ENCODE measurements at regions not wholly inside any gene's neighbourhood (a gene's known extent, or its start where the extent isn't known, plus 50 kb on each side); places are given as distances from the start of the nearest gene placed in this dataset.
"Not testable (repeated sequence)": the region's sequence is repeated elsewhere in the genome, so short reads cannot be mapped to it uniquely, and the experiment has no call there.

GRCh38 chr13:37209621-37210580 is 104.4 kb upstream of the CSNK1A1L start:
- DNase-seq: no peak

DNA sequence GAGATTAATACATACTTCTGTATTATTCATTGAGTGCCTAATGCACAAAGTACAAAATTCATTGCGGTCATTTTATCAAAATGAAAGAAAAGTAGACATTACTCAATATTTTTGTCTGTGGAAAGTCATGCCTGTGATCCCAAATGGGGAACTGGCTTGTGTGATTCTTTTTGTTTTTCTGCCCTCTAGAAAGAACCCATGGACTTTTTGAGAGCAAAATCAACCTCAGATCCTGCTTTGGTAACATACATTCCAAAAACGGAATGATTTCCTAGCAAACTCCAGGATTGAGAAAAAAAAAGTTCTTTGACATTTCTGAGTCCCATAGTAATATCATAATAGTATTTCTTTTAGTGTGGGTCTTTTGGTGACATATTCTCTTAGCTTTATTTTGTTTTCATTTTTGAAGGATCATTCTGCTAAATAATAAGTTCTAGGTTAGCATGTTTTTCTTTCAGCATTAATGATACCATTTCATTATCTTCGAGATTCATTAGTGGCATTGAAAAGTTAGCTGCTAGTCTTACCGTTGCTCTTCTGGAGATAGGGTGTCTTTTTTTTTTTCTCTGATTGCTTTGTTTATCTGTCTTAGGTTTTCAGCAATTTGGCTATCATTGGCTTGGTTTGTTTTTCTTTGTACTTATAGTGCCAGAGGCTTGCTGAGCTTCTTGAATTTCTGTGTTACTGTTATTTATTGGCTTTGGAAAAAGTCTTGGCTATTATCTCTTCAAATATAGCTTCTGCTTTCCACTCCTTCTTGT is 102.4 kb upstream of the CSNK1A1L start:
- DNase-seq: no peak

- no peak for DNase-seq
Observed at GRCh38 chr13:37202264-37202663, 96.8 kb upstream of the CSNK1A1L start.

DNA sequence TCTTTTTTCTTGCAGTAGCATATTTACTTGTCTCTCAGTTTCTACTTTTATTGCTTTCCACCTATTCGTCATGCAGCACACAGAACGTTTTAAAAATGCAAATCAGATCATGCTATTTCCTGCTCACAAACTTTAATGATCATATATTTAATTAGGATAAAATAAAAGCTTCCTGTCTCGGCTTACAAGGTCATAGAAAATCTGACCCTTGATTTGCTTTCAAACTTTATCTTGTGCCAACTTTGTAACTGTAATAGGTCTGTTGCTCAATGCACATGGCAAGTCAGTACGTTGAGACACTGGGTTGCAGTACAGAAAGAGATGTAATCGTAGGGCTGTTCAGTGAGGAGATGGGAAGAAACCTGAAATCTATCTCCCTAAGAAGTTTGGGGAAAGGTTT is 95.6 kb upstream of the CSNK1A1L start:
- DNase-seq: no peak

DNA sequence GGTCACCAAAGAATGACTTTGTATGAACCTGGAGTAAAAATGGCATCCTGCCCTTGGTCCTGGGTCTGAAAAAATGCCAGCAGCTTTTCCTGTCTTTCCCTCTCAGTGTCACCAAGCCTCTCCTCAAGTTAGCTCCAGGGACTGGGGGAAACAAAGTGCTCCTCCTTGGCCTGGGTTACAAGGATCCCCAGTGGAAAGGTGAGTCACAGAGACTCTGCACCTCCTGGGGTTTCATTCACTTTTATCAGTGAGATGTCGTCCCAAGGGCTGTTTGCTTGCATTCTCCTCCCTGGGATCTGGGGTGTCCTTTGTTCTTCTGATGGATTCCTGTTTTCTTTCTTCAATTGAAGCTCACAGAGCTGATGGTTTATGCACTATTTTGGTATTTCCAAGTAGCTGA is 93.2 kb upstream of the CSNK1A1L start:
- no peak for DNase-seq

DNA sequence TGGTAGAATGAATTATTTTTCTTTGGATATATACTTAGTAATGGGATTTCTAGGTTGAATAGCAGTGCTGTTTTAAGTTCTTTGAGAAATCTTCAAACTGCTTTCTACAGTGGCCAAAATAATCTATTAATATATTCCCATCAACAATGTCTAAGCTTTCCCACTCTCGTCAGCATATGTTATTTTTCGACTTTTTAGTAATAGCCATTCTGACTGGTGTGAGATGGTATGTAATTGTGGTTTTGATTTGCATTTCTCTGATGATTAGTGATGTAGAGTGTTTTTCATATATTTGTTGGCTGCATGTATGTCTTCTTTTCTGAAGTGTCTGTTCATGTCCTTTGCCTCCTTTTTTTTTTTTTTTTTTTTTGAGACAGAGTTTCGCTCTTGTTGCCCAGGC is 90.2 kb upstream of the CSNK1A1L start:
- no peak for DNase-seq

GRCh38 chr13:37194428-37194861 is 89.0 kb upstream of the CSNK1A1L start:
- no peak for DNase-seq

GRCh38 chr13:37192956-37193355 is 87.5 kb upstream of the CSNK1A1L start:
- DNase-seq: no peak

DNA sequence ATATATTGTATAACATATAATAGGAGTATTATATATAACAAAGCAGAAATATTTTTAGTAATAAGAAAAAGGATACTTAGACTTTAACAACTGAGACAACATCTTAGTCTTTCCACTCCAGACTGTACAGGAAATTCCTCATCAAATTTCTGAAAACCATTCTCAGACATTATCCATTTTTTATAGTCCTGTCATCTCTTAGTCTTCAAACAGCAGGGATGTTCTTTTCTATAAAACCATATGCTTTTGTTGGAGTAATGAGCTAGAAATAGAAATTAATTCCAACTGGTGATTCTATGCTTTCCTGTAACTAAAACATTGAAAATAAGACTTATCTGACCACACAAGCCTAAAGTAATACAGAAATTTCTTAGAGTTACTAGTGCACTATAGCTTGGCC is 82.2 kb upstream of the CSNK1A1L start:
- DNase-seq: no peak

DNA sequence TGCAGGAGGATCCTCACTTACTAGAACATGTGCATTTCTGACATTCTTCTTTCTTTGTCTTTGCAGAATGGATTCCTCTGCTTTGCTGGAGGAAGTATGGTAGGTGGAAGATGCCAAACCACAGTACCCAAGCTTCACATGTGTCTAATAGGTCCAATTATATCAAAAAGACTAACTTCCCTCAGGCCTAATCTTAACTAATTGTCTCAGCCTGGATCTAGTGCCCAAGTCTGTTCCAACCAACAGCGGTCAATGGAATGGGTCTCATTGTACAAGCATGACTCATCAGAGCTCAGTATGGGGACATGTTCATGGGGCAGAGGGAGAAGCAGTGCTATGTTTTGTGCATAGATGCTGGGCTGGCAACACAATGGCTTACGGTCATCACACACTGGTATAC is 81.6 kb upstream of the CSNK1A1L start:
- DNase-seq: no peak

DNA sequence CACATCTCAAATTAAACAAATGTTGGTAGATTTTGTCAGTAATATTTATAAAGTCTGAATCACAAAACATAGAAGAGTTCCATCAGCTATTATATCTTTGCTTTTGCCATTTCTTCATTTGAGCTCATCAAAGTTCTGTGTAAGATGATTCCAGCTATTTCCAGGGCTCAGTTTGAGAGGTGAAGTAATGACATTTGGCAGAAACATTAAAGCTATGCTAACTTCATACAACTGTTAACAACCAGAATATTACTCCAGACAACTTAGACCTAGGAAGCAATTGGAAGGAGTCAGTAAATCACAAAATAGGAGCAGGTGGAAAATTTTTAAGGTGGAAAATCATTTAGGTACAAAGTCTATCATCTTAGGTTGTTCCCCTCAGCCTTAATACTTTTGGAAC is 76.2 kb upstream of the CSNK1A1L start:
- DNase-seq: no peak

GRCh38 chr13:37179645-37180044 is 74.2 kb upstream of the CSNK1A1L start:
- DNase-seq: no peak

- no peak for DNase-seq
Observed at GRCh38 chr13:37177125-37177524, 71.7 kb upstream of the CSNK1A1L start.

- no peak for DNase-seq
Observed at GRCh38 chr13:37175996-37176395, 70.5 kb upstream of the CSNK1A1L start.

DNA sequence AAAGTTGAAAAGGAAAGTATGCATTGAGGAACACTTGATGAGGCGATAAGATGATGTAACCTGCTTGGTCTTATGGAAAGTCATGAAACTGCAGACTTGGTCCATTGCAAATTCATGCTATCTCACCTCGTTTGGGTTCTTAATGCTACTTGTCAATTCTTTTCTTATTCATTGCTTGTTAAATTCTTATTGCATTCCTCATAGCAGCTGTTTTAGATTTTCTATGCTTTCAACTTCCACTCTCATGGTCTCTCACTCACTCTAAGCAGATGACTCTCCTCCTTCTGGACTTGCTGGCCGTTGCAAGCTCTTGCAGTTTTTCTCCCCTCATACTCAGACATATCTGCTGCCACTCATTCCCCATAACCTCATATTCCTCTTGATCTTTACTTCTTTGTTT is 67.8 kb upstream of the CSNK1A1L start:
- DNase-seq: no peak

- not testable (repeated sequence) for DNase-seq
Observed at GRCh38 chr13:37172226-37172625, 66.8 kb upstream of the CSNK1A1L start.

DNA sequence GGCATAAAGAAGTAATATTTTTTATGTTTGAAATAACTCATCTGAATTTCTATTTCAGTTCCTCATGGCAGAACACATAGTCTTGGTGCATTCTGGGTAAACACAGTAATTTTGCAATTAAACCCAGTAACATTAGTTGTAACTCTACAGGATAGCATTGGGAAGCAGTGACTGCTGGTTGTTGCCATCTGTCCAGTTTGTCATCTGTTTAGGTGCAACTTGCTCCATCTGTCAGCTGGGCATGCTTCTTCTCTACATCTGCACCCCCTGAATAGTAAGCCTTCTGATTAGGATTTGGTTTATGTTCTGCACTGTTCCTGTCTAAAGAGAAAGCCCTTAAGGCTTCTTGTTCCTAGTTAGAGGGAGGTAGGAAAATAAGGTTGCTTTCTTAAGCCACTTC is 63.5 kb upstream of the CSNK1A1L start:
- peak; percentile 92 for DNase-seq

GRCh38 chr13:37168151-37168550 is 62.7 kb upstream of the CSNK1A1L start:
- no peak for DNase-seq

- DNase-seq: no peak
Observed at GRCh38 chr13:37164635-37165034, 59.2 kb upstream of the CSNK1A1L start.

DNA sequence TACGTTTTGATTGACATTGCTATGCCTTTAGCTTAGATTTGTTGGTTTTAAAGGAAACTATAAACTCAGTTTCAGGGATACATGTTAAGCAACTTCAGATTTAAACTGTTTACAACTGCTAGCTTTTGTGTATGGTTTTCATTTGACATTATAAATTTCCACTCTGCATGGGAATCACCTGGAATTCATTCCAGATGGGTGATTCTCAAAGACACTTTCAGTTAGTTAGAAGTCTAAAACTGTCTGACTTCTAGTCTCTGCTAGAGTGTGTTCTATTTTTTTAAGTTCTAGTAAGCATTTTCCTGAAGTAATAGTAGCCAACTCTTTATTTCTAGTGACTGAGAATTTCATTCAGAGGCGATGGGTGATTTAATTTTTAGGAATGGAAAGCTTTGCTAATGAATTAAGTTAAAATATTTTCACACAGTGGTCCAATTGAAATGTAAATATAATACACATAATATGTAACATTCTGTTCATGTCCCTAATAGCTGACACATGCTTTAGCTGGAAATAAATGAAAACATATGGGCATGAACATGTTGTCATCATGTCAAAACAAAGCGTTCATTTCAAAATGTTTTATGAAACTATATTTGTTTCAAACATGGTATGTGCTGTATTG is 58.3 kb upstream of the CSNK1A1L start:
- DNase-seq: no peak

DNA sequence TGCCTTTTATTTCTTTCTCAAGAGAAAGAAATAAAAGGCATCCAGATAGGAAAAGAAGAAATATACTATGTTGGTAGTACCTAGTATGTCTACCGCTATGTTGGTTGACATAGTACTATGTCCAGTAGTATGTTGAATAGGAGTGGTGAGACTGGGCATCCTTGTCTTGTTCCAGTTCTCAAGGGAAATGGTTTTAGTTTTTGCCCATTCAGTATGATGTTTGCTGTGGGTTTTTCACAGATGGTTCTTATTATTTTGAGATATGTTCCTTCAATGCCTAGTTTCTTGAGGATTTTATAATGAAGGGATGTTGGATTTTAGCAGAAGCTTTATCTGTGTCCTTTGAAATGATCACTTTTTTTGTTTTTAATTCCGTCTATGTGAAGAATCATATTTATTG is 53.0 kb upstream of the CSNK1A1L start:
- no peak for DNase-seq

- not testable (repeated sequence) for DNase-seq
Observed at GRCh38 chr13:37155613-37156097, 50.2 kb upstream of the CSNK1A1L start.
